Right cardiac atrium (tissue), 5 donors: ENCODE measurements at regions not wholly inside any gene's neighbourhood (a gene's known extent, or its start where the extent isn't known, plus 50 kb on each side); places are given as distances from the start of the nearest gene placed in this dataset.

Experiments used
- ATAC-seq, 2 donors: fragments of 200-7000 bp; cut with Tn5 transposase; one replicate each; pipeline versions ENCODE4 v1.8.0 to v1.9.1; 2020; ENCODE audit warnings: moderate library complexity in 2 of 2, mild to moderate bottlenecking in 1 of 2
- DNase-seq, 3 donors: peaks; one replicate each; pipeline ENCODE4 v3.0.0-alpha.2; 2020
- H3K27ac ChIP-seq: one replicate; pipeline ENCODE4 v1.5.1; 2013; ENCODE audit warnings: mild to moderate bottlenecking, low read length, control low read depth, moderate library complexity
- H3K27me3 ChIP-seq: one replicate; pipeline ENCODE4 v1.6.1; 2013; ENCODE audit not compliant: control insufficient read depth, insufficient read depth
- H3K4me1 ChIP-seq: one replicate; pipeline ENCODE4 v1.6.1; 2013; ENCODE audit warnings: low read length; ENCODE audit not compliant: control insufficient read depth, insufficient read depth
- H3K4me3 ChIP-seq: one replicate; pipeline ENCODE4 v1.5.1; 2013; ENCODE audit warnings: low read length, control low read depth
- H3K9me3 ChIP-seq: one replicate; pipeline ENCODE4 v1.6.1; 2013; ENCODE audit warnings: low read length; ENCODE audit not compliant: control insufficient read depth
- WGBS: extraction: QIAGEN DNeasy Blood & Tissue Kit; methylation state at CpG from one replicate; pipeline ENCODE4 v1.1.7; 2013; 5-methylcytosine and 5-hydroxymethylcytosine counted together
- intact Hi-C, 4 donors: fragments of 100-400 bp; cut with DNase I; formaldehyde crosslinking; loops; one replicate each; pipeline versions ENCODE4 v1.11.0 to v1.14.0; 2022 to 2023
- donor health status: healthy with polysubstance abuse.
- donor health status: DM: no; HTN: yes; CAD: no.
- donor health status: DM: no; HTN: no; CAD: no.
- donor health status: DM: no; HTN: yes; CAD: no; lungs with severe emphysema.
- donor health status: DM: yes; HTN: yes; CAD: no.

- Histone ChIP-seq H3K4me3 (no peak overlapping the region), H3K4me1 (peaks cover 2% of the 10 kb centered on the region), H3K27ac (no peak overlapping the region), H3K9me3 (no peaks in the 10 kb centered on the region), H3K27me3 (no peaks in the 10 kb centered on the region)
- DNase-seq, result peak in 1 of 3 donors; percentile 30
- WGBS, result 34% methylated on average over 4 of the region's 4 CpGs
- intact Hi-C loops, result loop anchor here in 1 of 4 donors (10.0 kb wide), 1 partner anchor 172 kb away; no protein-coding TSS in a partner anchor
- peak; percentile 82 to 92 for ATAC-seq
Observed at GRCh38 chr5:68456756-68457217, 241.2 kb downstream of the PIK3R1 start.

GRCh38 chr5:68457285-68457684 is 241.7 kb downstream of the PIK3R1 start:
- no peaks in the 10 kb centered on the region for H3K9me3 ChIP-seq
- ATAC-seq, result no peak
- intact Hi-C loops, result loop anchor here in 1 of 4 donors (10.0 kb wide), 1 partner anchor 172 kb away; no protein-coding TSS in a partner anchor
- H3K27ac ChIP-seq, result no peak overlapping the region
- peaks cover 2% of the 10 kb centered on the region for H3K4me1 ChIP-seq
- H3K27me3 ChIP-seq, result no peaks in the 10 kb centered on the region
- DNase-seq, result no peak
- 96% methylated on average over 8 of the region's 8 CpGs for WGBS
- no peak overlapping the region for H3K4me3 ChIP-seq

GRCh38 chr5:68458416-68459021 is 243.0 kb downstream of the PIK3R1 start:
- Histone ChIP-seq H3K27ac (no peak overlapping the region), H3K27me3 (no peaks in the 10 kb centered on the region), H3K9me3 (no peaks in the 10 kb centered on the region), H3K4me3 (no peak overlapping the region), H3K4me1 (peaks cover 2% of the 10 kb centered on the region)
- intact Hi-C loops, result loop anchor here in 2 of 4 donors (2.0 to 10.0 kb wide), 2 partner anchors 172 to 174 kb away; no protein-coding TSS in a partner anchor
- no peak for ATAC-seq
- DNase-seq, result no peak
- 75% methylated on average over 3 of the region's 3 CpGs for WGBS

- Histone ChIP-seq H3K4me3 (no peak overlapping the region), H3K9me3 (no peaks in the 10 kb centered on the region), H3K27me3 (no peaks in the 10 kb centered on the region), H3K4me1 (peaks cover 2% of the 10 kb centered on the region), H3K27ac (no peak overlapping the region)
- no peak for DNase-seq
- no peak for ATAC-seq
- intact Hi-C loops, result loop anchor here in 2 of 4 donors (2.0 to 10.0 kb wide), 2 partner anchors 172 to 174 kb away; no protein-coding TSS in a partner anchor
- WGBS, result 68% methylated on average over 3 of the region's 3 CpGs
Observed at GRCh38 chr5:68459093-68459809, 243.7 kb downstream of the PIK3R1 start.

GRCh38 chr5:68459810-68460139 is 244.2 kb downstream of the PIK3R1 start:
- intact Hi-C loops, result loop anchor here (2.0 to 10.0 kb wide), 4 partner anchors 172 to 505 kb away; no protein-coding TSS in a partner anchor
- DNase-seq, result no peak
- peaks cover 2% of the 10 kb centered on the region for H3K4me1 ChIP-seq
- 41% methylated on average over 3 of the region's 3 CpGs for WGBS
- peak; percentile 18 to 44 for ATAC-seq
- no peak overlapping the region for H3K4me3 ChIP-seq
- H3K9me3 ChIP-seq, result no peaks in the 10 kb centered on the region
- no peak overlapping the region for H3K27ac ChIP-seq
- H3K27me3 ChIP-seq, result no peaks in the 10 kb centered on the region

GRCh38 chr5:68460147-68460798 is 244.7 kb downstream of the PIK3R1 start:
- Histone ChIP-seq H3K27ac (no peak overlapping the region), H3K4me3 (no peak overlapping the region), H3K9me3 (no peaks in the 10 kb centered on the region), H3K4me1 (peaks cover 2% of the 10 kb centered on the region), H3K27me3 (no peaks in the 10 kb centered on the region)
- ATAC-seq (peak in 1 of 2 donors; percentile 65), DNase-seq (no peak)
- intact Hi-C loops, result loop anchor here in 3 of 4 donors (5.0 to 10.0 kb wide), 2 partner anchors 173 to 505 kb away; no protein-coding TSS in a partner anchor
- 42% methylated on average over 3 of the region's 3 CpGs for WGBS

GRCh38 chr5:68463606-68464005 is 248.1 kb downstream of the PIK3R1 start:
- H3K27ac ChIP-seq, result no peak overlapping the region
- WGBS, result 82% methylated on average over 3 of the region's 3 CpGs
- no peak for ATAC-seq
- peaks cover 2% of the 10 kb centered on the region for H3K4me1 ChIP-seq
- no peak overlapping the region for H3K4me3 ChIP-seq
- DNase-seq, result no peak
- no peaks in the 10 kb centered on the region for H3K9me3 ChIP-seq
- intact Hi-C loops, result loop anchor here in 3 of 4 donors (5.0 to 10.0 kb wide), 2 partner anchors 176 to 501 kb away; no protein-coding TSS in a partner anchor
- no peaks in the 10 kb centered on the region for H3K27me3 ChIP-seq

GRCh38 chr5:68464424-68464823 is 248.9 kb downstream of the PIK3R1 start:
- ATAC-seq (no peak), DNase-seq (no peak)
- WGBS, result 89% methylated on average over 4 of the region's 4 CpGs
- Histone ChIP-seq H3K4me3 (no peak overlapping the region), H3K9me3 (no peaks in the 10 kb centered on the region), H3K27me3 (no peaks in the 10 kb centered on the region), H3K4me1 (peaks cover 2% of the 10 kb centered on the region), H3K27ac (no peak overlapping the region)
- intact Hi-C loops, result loop anchor here in 3 of 4 donors (5.0 to 10.0 kb wide), 2 partner anchors 177 to 500 kb away; no protein-coding TSS in a partner anchor

- intact Hi-C loops, result loop anchor here in 1 of 4 donors (10.0 kb wide), 1 partner anchor 500 kb away; no protein-coding TSS in a partner anchor
- Histone ChIP-seq H3K4me1 (no peaks in the 10 kb centered on the region), H3K4me3 (no peak overlapping the region), H3K9me3 (no peaks in the 10 kb centered on the region), H3K27ac (no peak overlapping the region), H3K27me3 (no peaks in the 10 kb centered on the region)
- WGBS, result 82% methylated on average over 3 of the region's 3 CpGs
- ATAC-seq, result no peak
- no peak for DNase-seq
Observed at GRCh38 chr5:68465133-68465532, 249.6 kb downstream of the PIK3R1 start.

- Histone ChIP-seq H3K27ac (no peak overlapping the region), H3K4me3 (no peak overlapping the region), H3K27me3 (no peaks in the 10 kb centered on the region), H3K4me1 (no peaks in the 10 kb centered on the region), H3K9me3 (no peaks in the 10 kb centered on the region)
- intact Hi-C loops, result loop anchor here in 1 of 4 donors (10.0 kb wide), 1 partner anchor 499 kb away; no protein-coding TSS in a partner anchor
- DNase-seq (no peak), ATAC-seq (no peak)
- 94% methylated on average over 6 of the region's 6 CpGs for WGBS
Observed at GRCh38 chr5:68465934-68466551, 250.5 kb downstream of the PIK3R1 start.
